Epithelial cell of prostate (primary cell): ENCODE measurements at regions not wholly inside any gene's neighbourhood (a gene's known extent, or its start where the extent isn't known, plus 50 kb on each side); places are given as distances from the start of the nearest gene placed in this dataset.
A peak's percentile ranks its signal among the peaks of the same experiment; 100 is the strongest.

Experiments used
- DNase-seq: peaks from one replicate; pipeline ENCODE4 v3.0.0-alpha.2; 2011; ENCODE audit warnings: low read depth, low spot score
- H3K27ac ChIP-seq: fragments of 450-650 bp; 2 replicates; pipeline ENCODE4 v1.5.1; 2017; ENCODE audit warnings: mild to moderate bottlenecking

DNA sequence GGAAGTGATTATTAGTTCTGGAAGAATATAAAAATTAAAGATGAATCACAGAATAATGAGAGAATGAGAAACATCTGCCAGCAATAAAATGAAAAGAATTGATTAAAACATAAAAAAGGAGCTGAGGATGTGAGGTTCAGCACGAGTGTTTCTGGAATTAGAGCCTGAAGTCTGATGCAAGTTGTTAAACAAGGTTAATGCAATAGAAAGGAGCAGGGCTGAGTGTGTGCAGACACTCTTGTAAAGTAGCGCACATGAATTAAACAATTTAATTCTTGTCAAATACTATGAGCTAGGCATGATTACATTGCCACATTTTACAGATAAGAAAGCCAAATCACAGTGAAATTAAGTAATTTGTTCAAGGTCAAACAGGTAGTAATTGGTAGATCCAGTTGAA lies 384.2 kb downstream of the TAF11L14 start:
- DNase-seq, result no peak
- H3K27ac ChIP-seq, result no peak overlapping the region

DNA sequence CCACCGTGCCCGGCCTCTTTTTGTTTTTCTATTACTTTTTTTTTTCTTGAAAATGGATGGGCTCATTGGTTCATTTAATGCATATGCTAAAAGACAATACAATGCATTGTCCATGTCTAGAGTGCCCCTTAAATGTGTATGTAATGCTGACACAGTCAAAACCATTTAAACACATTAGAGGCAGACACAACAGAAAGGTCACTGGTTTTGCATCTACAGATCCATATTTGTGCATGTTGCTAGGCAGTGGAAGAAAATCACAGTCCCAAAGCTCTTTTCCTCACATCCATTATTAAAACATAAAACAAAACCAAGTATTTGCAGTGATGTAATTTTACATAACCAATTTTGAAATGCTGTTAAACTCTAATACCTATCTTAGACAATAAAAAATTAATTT lies 389.0 kb downstream of the TAF11L14 start:
- no peak overlapping the region for H3K27ac ChIP-seq
- DNase-seq, result no peak

DNA sequence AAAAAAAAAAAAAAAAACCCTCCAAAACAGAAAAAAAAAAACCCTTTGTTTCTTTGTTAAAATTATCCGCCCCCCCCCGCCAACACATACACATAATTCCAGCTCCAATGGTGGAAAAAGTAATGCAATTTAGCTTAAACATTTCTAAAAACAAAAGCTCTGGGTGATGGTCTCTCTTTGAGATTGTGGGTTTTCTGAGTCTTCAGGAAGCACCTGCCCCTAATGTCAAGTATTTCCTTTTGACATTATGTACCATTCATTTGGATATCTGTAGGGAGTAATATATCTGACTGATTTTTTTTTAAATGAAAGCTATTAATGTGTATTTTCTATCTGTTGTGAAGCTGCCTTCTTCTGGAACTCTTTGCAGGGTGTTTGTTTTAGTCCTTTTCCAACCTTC lies 389.7 kb downstream of the TAF11L14 start:
- no peak overlapping the region for H3K27ac ChIP-seq
- DNase-seq, result no peak

DNA sequence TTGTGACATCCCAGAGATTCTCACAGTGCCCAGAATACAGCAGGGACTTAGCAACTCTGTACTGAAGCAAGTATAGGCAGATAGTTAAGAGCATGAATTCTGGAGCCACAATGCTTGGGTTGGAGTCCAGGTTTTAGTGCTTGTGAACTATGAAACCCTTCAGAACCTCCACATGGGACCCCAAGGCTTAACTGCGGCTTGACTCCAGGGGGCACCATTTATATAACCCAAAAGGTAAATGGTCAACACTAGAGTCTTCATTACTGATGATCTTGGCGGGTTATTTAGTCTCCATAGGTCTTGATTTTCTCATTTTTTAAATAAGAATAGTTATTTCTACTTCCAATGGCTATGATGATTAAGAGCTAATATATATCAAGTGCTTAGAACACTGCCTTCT lies 390.3 kb downstream of the TAF11L14 start:
- no peak overlapping the region for H3K27ac ChIP-seq
- no peak for DNase-seq

DNA sequence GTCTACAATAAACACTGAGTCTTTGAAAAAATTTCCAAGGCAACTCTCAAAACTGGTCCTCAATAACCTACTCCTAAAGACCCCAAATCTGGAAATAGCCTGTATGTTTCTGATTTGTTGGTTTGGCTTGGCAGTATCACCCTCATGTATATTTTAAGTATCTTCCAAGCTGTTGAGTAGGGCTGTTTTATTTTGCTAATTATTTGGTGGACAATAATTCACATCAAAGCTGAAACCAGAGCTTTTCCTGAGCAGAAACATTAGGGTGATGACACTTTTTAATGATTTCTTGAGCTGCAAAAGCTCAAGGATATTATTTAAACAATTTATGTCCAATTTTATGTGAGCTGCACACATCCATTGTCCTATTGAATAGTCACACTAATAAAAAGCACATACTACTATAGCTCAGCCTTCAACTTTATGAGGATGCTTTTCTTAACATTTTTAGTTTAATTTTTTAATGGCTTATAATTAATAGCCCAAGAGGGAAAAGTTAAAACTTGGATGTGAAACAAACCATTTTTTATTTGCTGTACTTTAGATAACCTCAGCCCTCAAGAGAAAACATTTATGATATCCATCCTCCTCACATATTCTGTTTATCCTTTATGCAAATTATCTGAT lies 393.1 kb downstream of the TAF11L14 start:
- H3K27ac ChIP-seq, result no peak overlapping the region
- no peak for DNase-seq

DNA sequence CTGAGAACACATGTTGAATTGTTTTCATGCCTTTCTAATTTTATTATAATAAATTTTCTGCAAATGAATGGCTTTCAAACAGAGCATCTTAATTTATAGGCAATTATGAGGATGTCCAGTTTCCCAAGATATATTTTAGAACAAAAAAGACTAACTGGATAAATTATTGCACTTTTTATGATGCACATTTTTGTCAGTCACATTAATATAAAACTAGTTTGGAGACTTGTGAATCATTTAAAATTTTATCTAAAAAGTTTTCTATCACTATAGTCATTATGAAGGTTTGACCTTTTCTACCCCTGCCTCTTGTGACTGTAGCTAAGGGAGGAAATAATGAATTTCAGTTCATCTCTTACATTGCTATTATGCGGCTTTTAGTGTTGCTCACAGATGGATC lies 393.8 kb downstream of the TAF11L14 start:
- H3K27ac ChIP-seq, result no peak overlapping the region
- no peak for DNase-seq

DNA sequence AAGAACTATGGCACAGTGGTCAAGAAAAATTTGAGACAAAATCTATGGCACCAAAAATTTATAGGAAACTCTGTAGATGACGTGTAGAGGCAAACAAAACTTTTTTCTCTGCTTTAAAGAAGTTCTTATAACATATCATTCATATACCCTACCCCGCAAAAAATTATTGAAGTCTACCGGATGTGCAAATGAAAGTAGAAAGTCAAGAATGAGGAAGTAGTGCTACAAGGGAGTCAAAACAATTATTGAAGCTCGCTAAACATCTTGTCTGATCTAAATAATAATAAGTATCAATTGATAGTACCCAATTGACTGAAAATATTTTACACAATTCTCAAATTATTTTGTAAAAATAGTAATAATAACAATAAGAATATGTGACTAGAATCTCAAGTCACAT lies 398.5 kb downstream of the TAF11L14 start:
- DNase-seq, result no peak
- H3K27ac ChIP-seq, result no peak overlapping the region

DNA sequence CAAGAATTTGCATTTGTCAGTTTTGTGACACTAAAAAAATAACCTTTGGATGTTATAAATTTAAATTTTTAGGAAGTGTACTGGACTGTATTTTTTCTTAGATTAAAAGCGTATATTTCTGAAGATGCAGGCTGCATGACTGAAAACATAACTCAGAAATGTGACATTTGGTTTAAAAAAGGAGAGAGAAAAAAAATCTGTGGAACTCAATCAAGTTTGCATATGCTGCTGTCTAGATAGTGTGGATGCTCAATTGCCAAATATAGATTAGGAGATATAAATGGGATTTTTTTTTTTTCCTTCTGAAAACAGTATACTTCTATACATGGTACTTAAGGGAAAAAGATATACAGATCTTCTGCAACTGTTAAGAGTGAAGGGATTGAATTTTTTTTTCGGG lies 402.3 kb downstream of the TAF11L14 start:
- H3K27ac ChIP-seq, result no peak overlapping the region
- no peak for DNase-seq

DNA sequence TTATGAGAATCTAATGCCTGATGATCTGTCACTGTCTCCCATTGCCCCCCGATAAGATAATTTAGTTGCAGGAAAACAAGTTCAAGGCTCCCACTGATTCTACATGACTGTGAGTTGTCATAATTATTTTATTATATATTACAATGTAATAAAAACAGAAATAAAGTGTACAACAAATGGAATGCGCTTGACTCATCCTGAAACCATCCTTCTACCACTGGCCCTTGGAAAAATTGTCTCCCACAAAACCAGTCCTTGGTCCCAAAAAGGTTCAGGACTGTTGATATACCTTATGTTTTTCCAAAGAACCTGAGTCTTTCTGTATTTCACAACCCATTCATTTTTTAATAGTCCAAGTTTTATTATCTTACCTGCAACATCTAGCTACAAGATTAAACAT lies 403.5 kb downstream of the TAF11L14 start:
- DNase-seq, result no peak
- H3K27ac ChIP-seq, result no peak overlapping the region

DNA sequence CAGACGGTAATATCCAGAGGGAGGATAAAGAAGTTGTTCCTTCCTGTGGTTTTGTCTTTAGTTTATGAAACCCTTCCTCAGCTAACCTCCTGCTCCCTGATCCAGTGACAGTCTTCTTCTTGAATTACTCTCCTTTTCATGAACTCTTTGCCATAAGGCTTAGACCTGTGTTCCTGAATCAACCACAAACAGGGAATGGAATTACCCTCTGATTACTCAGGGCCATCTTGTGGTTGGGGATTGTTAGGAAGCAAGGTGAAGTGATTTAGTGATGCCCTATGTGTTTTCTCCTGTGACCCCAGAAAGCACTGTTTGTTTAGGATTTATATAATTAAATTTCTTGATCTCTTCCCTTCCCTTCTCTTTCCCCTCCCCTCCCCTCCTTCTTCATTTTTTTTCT lies 409.1 kb downstream of the TAF11L14 start:
- H3K27ac ChIP-seq, result no peak overlapping the region
- no peak for DNase-seq

DNA sequence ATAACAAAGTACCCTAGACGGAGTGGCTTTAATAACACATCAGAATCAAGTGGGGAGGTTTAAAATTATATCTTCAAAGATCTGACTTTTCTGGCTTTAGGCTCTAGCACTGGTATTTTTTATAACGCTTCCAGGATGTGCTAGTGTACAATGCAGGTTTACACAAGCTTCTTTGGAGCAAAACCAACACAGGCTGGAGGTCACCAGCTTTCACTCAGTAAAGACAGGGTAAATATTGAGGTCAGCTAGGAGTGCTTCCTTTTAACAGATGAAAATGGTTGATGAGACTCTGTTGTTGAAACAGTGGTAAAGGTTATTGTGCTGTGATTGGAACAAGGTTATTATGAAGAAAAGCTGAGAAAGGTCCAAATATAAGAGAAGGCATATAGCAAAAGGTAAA lies 414.2 kb downstream of the TAF11L14 start:
- H3K27ac ChIP-seq, result no peak overlapping the region
- no peak for DNase-seq

DNA sequence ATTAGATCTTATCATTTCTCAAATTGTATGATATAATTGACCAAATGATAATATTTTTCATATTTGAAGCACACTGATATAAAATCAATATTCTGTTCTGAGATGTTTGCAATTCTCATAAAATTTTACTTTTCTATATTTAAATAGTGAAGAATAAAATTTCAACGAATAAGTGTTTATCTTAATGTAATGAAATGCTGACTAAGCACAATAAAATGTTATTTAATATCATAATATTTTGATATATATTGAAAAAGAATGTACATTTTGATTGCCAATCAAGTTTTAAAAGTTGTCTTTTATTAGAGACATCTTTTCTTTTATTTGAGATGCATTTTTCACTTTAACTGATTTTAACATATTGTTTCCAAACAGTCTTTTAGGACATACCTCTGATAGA lies 416.1 kb downstream of the TAF11L14 start:
- H3K27ac ChIP-seq, result no peak overlapping the region
- no peak for DNase-seq

DNA sequence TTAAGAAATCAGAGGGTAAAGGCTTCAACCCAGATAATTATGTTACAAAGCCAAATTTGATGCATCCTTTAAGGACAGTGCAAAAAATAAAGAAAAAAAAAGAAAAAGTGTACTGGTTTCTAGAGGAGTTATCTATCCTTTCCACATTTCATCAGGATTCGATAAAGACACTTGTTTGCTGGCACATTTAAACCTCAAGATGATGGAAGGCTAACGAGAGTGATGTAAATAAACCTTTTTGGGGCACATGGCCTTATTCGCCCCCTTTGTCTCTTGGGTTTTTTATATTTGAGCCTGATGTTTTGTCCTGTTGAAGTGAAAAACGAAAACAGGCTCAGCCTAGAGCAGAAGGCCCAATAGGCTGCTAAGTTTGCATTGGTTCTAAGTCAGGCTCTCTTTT lies 416.5 kb downstream of the TAF11L14 start:
- no peak overlapping the region for H3K27ac ChIP-seq
- DNase-seq, result no peak

DNA sequence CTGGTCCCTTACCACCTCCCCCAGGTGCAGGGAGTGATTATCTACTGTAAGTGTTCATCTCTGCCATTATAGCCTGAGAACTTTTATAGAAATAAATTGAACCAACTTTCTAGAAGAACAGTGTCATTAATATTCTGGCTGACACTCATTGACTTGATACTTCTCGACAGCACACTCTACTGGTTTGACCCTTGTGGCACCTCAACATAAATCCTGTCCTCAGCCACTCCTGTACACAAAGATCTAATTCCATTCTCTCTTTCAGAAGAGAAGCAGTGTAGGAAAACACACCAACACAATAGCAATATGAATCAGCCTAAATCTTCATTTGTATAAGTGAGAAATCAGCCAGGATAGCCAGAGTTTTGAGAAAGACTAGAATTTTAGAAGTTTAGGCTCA lies 417.7 kb downstream of the TAF11L14 start:
- DNase-seq, result no peak
- H3K27ac ChIP-seq, result no peak overlapping the region

DNA sequence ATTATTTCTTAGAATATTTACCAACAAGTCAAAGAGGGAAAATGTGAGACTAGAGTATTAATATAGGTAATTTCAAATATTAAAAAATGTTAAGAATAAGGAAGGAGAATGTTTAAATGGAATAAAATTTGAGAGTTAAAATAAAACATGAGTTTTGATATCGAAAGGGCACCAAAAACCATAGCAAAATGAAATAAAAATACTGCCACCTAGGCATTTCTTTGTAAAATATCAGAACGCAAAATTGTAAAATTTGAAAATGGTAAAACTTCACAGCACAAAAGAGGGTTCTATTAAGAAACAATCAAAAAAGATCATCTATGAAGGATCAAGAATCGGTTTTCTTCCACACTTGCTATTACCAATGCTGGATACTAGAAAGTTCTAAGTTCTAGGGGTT lies 418.3 kb downstream of the TAF11L14 start:
- DNase-seq, result no peak
- no peak overlapping the region for H3K27ac ChIP-seq

DNA sequence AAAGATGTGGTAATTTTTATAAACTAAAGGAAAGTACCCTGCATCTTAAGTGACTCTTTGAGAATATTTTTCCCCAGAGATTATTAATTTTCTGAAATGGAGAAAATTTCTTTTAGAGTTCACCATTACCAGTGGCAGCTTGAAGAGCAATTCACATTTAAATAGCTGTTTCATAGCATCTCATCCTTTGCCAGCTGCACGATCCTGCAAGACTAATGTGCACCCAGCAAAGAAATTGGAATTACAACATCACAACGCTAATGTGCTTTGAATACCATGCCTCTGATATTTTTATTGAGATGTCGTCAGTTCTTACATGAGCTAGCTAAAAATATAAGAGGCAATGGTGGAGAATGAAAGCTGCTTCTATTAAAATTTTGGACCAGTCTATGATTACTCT lies 423.5 kb downstream of the TAF11L14 start:
- DNase-seq, result no peak
- no peak overlapping the region for H3K27ac ChIP-seq

DNA sequence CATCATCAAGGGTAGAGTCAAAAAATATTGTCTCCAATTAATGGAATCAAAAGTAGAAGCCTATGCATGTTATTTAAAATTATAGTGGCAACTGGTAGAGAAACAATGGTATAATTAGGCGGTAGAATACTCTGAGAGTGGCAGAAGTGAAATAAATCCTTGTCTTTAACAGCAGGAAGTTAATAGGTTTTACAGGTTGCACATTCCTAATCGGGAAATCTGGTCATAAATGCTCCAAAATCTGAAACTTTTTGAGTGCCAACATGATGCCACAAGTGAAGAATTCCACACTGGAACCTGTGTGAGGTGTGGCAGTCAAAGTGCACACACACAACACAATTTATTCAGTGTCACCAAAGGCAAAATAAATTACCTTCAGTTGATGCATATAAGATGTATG lies 433.4 kb downstream of the TAF11L14 start:
- H3K27ac ChIP-seq, result no peak overlapping the region
- no peak for DNase-seq

DNA sequence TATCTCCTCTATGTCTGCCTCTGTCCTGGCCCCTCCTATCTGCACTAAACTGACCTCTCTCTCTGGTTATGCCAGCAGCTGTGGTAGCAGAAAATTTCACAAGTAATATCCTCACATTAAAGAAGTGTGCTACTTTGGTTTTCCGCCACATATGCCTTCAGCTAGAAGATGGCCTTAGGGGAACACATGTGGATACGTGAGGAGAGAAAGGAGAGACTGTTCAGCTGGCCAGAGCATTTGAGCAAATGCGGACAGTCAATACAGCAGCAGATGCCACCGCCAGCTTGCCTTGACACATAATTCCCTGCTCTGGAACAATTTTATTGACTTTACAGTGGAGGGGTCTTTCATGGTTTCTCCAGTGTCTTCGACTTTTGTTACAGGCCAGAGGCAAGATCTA lies 434.6 kb downstream of the TAF11L14 start:
- H3K27ac ChIP-seq, result no peak overlapping the region
- no peak for DNase-seq

DNA sequence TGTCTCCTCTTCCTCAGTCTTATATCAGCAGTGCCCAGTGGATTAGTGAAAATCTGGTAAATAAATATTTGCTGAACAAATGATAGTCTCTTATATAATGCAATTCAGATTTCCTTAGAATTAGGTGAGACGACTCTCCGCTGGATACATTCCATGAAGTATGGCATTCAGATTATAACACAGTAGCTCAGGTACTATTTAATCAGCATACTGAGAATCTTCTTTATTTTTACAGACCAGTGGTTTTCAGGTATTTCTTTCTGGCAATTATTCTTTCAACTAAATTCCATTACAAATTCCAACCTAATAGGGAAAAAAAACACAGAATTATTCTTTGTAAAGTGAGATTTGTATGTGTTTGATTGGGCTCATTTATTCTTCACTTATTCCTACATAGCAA lies 435.5 kb downstream of the TAF11L14 start:
- no peak for DNase-seq
- no peak overlapping the region for H3K27ac ChIP-seq

DNA sequence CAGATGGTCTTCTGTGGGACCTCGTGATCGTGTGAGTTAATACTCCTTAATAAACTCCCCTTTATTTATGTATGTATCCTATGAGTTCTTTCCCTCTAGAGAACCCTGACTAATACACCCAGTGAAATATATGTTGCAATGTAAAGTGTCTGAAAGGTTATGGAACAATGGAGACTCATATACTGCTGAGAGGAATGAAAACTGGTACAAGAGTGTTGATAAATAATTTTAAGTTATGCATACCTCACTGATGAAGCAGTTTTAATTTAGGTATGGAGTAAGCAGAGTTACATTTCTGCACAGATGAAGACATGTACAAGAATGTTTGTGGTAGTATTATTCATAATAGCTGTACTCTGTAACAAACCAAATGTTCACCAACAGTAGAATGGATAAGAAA lies 438.3 kb downstream of the TAF11L14 start:
- H3K27ac ChIP-seq, result no peak overlapping the region

DNA sequence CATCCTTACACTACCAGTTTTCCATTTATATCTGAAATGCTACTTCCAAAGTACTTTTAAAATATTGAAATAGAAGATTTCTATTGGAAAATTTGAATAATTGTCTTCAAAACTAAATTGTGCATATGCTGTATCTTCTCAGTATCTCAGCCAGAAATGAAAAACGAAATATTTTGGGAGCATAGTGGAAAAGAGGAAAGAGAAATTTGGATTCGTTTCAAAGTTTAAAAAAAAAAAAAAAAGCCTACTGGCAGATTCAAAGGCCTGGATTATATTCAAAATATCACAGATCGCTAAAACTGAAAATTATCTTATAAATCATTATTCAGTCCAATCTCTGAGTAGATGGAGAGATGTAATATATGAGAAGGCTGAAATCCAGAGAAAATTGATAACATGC lies 440.7 kb downstream of the TAF11L14 start:
- DNase-seq, result no peak

More for the DNA sequence above, 438.3 kb downstream of the TAF11L14 start:
- DNase-seq, result peak; percentile 26

DNA sequence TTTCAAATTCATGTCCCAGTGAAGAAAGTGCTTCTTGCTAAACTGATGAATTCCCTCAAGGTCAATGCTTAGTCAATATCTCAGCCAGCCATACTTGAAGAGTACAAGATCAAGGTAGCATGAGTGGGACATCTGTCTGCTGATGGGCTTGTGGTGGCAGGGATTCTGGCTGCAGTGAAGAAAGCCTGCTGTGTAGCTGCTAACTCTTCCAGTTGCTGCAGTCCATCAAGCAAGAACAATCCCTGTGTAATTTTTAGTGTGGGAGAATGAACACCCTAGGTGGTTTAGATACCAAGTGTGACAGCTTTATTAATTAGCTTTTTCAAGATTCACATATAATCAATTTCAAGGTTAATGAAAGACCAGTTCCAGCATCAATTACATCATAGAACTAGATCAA lies 443.9 kb downstream of the TAF11L14 start:
- no peak overlapping the region for H3K27ac ChIP-seq
- DNase-seq, result no peak

More for the DNA sequence above, 440.7 kb downstream of the TAF11L14 start:
- no peak overlapping the region for H3K27ac ChIP-seq

DNA sequence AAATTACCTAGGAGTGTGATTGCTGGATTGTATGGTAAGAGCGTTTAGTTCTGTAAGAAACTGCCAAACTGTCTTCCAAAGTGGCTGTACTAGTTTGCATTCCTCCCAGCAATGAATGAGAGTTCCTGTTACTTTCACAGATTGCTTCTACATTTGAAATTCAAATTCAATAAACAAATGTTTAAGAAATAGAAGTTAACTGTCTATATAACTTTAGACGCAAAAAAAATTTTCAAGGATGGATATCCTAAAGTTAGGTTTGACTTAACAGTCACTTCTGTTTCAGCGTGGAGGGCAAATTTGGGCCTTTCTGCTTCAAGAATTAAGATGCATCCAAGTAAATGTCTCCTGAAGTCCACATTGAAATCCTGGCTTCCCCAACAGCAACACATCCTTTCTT lies 445.6 kb downstream of the TAF11L14 start:
- no peak for DNase-seq
- no peak overlapping the region for H3K27ac ChIP-seq
